ENCODE measurements at regions not wholly inside any gene's neighbourhood (a gene's known extent, or its start where the extent isn't known, plus 50 kb on each side); places are given as distances from the start of the nearest gene placed in this dataset.
"Not testable (repeated sequence)": the region's sequence is repeated elsewhere in the genome, so short reads cannot be mapped to it uniquely, and the experiment has no call there.

DNA sequence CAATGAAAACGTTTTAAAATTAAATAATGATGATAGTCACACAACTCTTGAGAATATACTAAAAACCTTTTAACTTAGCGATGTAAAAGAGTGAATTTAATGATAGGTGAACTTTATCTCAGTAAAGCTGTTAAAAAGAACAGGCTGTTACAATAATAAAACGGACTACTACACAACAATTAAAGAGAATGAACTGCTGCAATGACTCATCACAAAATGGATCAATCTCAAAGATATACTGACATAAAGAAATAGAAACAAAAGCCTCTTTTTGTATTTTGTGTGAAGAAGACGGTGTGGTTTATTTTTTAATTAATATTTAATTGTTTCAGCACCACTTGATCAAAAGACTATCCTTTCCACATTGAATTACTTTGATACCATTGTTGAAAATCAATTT, 352.4 kb upstream of the GJE1 start:
- no peak overlapping the region for H3K27ac ChIP-seq
- no peak overlapping the region for H3K4me3 ChIP-seq
- no peak for DNase-seq (ENCODE audit: low spot score)
- TF ChIP-seq, protein P1, sequence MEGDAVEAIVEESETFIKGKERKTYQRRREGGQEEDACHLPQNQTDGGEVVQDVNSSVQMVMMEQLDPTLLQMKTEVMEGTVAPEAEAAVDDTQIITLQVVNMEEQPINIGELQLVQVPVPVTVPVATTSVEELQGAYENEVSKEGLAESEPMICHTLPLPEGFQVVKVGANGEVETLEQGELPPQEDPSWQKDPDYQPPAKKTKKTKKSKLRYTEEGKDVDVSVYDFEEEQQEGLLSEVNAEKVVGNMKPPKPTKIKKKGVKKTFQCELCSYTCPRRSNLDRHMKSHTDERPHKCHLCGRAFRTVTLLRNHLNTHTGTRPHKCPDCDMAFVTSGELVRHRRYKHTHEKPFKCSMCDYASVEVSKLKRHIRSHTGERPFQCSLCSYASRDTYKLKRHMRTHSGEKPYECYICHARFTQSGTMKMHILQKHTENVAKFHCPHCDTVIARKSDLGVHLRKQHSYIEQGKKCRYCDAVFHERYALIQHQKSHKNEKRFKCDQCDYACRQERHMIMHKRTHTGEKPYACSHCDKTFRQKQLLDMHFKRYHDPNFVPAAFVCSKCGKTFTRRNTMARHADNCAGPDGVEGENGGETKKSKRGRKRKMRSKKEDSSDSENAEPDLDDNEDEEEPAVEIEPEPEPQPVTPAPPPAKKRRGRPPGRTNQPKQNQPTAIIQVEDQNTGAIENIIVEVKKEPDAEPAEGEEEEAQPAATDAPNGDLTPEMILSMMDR (IDR thresholded peaks at IDR 0.05), result no peak

DNA sequence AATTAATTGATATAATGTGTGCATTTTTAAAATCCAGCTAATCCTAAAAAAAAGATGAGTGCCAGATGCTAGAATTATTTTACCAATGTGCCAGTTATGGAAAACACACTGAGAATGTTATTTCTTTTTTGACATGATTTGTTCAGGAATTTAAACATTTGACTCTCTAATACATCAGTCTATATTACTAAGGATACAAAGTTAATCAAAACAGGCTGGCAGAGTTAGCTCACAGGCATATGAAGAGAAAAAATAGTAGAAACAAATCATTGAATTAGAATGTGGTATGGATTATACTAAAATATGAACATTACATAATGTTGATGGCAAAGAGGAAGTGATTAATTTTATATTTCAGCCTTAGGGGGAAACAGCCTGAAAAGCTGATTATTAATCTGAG, 368.3 kb upstream of the GJE1 start:
- no peak overlapping the region for H3K27ac ChIP-seq
- TF ChIP-seq, protein P1 (IDR thresholded peaks at IDR 0.05), result no peak
- DNase-seq (ENCODE audit: low spot score), result no peak
- no peak overlapping the region for H3K4me3 ChIP-seq

DNA sequence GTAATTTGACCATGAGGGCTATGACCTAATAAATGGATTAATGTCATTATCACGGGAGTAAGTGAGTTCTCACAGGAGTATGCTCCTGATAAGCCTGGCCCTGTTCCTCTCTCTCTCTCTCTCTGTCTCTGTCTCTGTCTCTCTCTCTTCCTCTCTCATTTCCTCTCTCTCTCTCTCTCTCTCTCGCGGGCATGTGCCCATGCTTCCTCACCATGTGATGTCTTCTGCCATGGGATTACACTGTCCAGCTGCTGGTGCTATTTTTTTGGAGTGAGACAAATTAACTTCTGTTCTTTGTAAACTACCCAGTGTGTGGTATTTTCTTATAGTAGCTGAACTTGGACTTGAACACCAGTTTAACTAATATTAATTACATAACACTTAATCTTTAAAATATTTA, 374.3 kb upstream of the GJE1 start:
- H3K27ac ChIP-seq, result no peak overlapping the region
- DNase-seq (ENCODE audit: low spot score), result no peak
- TF ChIP-seq, protein P1 (IDR thresholded peaks at IDR 0.05), result no peak
- H3K4me3 ChIP-seq, result no peak overlapping the region

DNA sequence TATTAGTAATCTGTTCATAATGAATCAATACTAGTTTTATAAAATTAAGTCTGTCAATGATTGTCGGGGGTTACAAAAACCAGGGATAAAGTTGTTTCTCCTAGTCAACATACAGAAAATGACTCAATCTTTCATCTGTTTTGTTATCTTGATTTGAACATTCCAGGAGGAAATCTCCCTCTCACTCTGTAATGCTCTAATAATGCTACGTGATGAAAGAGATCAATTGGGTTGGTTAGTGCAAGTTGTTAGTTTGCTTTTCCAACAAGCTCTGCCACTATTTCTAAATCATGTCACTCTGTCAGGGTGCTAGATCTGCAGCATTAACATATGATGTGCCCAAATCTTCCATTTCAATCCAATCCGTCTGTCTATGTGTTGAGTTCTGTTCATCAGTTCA, 379.5 kb upstream of the GJE1 start:
- Histone ChIP-seq H3K4me3 (no peak overlapping the region), H3K27ac (no peak overlapping the region)
- TF ChIP-seq, protein P1 (IDR thresholded peaks at IDR 0.05), result no peak
- DNase-seq (ENCODE audit: low spot score), result no peak

DNA sequence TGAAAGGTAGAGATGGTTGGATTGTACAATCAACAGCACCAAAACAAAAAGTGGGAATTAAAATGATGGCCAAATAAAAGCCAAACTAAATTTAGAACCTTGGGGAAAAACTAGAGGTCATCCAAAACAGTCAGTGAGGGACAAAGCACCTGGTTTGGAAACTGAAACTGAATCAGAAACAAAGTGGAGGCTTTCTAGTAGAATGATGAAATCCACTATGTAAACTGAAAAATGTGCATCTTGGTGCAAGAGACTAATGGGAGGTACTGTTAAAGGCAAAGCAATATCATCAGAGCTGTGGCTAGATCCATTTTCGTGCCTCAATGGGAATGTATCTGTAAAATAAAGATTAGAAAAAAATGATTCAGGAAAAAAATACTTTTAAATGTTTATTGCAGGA, 380.0 kb upstream of the GJE1 start:
- Histone ChIP-seq H3K4me3 (no peak overlapping the region), H3K27ac (no peak overlapping the region)
- no peak for DNase-seq (ENCODE audit: low spot score)
- TF ChIP-seq, protein P1 (IDR thresholded peaks at IDR 0.05), result no peak

DNA sequence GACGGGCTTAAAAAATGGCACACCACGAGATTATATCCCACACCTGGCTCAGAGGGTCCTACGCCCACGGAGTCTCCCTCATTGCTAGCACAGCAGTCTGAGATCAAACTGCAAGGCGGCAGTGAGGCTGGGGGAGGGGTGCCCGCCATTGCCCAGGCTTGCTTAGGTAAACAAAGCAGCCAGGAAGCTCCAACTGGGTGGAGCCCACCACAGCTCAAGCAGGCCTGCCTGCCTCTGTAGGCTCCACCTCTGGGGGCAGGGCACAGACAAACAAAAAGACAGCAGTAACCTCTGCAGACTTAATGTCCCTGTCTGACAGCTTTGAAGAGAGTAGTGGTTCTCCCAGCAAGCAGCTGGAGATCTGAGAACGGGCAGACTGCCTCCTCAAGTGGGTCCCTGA, 386.4 kb upstream of the GJE1 start:
- H3K4me3 ChIP-seq; H3K27ac ChIP-seq; DNase-seq (ENCODE audit: low spot score): not testable (repeated sequence)

DNA sequence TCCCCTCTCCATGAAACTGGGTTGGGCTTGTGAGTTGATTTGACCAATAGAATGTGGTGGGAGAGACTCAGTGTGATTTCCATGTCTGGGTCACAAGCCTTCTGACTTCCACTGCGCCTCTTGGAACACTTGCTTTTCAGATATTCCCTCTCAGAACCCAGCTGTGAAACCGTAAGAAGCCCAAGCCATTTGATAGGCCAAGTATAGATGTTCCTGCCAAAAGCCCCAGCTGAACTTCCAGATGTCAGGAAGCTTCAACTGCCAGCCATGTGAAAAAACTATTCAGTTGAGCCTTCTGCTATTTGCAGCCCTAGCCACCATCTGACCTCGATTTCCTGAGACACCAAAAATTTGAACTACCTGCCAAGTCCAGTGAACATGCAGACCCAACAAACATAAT, 387.8 kb upstream of the GJE1 start:
- TF ChIP-seq, protein P1 (IDR thresholded peaks at IDR 0.05), result no peak
- DNase-seq (ENCODE audit: low spot score), result no peak
- H3K4me3 ChIP-seq, result no peak overlapping the region
- H3K27ac ChIP-seq, result no peak overlapping the region

Measured in coronary artery (tissue), 2 donors.